ENCODE measurements at regions not wholly inside any gene's neighbourhood (a gene's known extent, or its start where the extent isn't known, plus 50 kb on each side); places are given as distances from the start of the nearest gene placed in this dataset.

DNA sequence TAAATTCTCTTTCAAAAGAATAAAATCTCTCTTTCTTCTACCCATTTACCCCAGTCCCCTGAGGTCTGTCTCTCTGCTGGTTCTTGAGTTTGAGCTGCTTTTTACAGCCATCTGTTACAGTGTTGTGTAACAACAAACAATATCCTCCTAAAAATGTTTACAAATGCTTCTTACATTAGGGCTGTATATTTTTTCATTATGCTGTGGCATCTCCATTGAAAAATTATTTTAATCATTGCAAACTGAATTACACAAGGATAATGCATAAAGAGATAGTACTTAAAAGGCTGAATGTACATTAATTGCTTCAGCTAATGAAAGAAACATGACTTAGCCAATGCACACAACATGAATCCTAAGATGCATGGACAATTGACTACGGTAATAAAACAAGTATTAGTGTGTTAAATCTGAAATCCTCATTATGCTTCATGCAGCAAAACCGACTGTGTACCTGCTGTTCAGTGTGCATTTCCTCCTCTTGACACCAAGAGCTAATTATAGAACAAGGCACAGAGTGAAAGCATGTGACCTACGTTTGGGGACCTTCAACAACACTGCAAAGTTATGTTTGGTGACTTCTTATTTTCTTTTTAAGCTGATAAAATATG lies 181.7 kb upstream of the RHOBTB1 start:
- FAIRE-seq = no peak
- H3K27me3 ChIP-seq (ENCODE audit: control insufficient read depth, insufficient read depth, low read length) = no peaks in the 10 kb centered on the region

GRCh38 chr10:61124756-61125530 lies 181.0 kb upstream of the RHOBTB1 start:
- TF ChIP-seq, protein P1, sequence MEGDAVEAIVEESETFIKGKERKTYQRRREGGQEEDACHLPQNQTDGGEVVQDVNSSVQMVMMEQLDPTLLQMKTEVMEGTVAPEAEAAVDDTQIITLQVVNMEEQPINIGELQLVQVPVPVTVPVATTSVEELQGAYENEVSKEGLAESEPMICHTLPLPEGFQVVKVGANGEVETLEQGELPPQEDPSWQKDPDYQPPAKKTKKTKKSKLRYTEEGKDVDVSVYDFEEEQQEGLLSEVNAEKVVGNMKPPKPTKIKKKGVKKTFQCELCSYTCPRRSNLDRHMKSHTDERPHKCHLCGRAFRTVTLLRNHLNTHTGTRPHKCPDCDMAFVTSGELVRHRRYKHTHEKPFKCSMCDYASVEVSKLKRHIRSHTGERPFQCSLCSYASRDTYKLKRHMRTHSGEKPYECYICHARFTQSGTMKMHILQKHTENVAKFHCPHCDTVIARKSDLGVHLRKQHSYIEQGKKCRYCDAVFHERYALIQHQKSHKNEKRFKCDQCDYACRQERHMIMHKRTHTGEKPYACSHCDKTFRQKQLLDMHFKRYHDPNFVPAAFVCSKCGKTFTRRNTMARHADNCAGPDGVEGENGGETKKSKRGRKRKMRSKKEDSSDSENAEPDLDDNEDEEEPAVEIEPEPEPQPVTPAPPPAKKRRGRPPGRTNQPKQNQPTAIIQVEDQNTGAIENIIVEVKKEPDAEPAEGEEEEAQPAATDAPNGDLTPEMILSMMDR (IDR thresholded peaks at IDR 0.05; ENCODE audit: insufficient read depth, low read length, severe bottlenecking) = no peak
- no peak for FAIRE-seq
- DNase-seq (ENCODE audit: low read depth) = no peak
- Histone ChIP-seq H3K27me3 (ENCODE audit: control insufficient read depth, insufficient read depth, low read length) (no peaks in the 10 kb centered on the region), H3K4me3 (ENCODE audit: low read depth, low read length) (no peak overlapping the region), H3K36me3 (ENCODE audit: control insufficient read depth, insufficient read depth, low read length) (no peaks in the 10 kb centered on the region)

More for the DNA sequence above, 181.7 kb upstream of the RHOBTB1 start:
- DNase-seq (ENCODE audit: low read depth) = no peak
- H3K4me3 ChIP-seq (ENCODE audit: low read depth, low read length) = no peak overlapping the region
- no peaks in the 10 kb centered on the region for H3K36me3 ChIP-seq (ENCODE audit: control insufficient read depth, insufficient read depth, low read length)
- TF ChIP-seq, protein P1 (IDR thresholded peaks at IDR 0.05; ENCODE audit: insufficient read depth, low read length, severe bottlenecking) = no peak

DNA sequence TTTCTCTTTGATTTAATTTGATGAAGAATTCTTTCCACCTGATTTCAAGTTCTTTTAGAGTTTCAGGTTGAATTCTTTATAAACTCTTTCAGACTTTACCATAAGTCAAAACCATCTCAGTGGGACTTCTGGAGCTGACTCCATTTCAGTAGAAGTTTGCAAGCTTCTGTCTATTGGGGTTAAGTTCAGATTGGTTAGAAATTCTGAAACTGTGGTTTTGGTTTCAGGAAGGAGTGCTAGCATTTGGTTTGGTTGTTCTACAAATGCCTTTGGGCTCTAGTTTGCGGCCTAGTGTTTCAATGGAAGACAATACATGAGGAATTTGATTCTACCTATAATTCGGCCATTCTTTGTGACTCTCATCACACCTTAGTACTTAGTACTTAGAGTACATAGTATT lies 176.8 kb upstream of the RHOBTB1 start:
- Histone ChIP-seq H3K36me3 (ENCODE audit: control insufficient read depth, insufficient read depth, low read length) (no peaks in the 10 kb centered on the region), H3K4me3 (ENCODE audit: low read depth, low read length) (no peak overlapping the region), H3K27me3 (ENCODE audit: control insufficient read depth, insufficient read depth, low read length) (no peaks in the 10 kb centered on the region)
- DNase-seq (ENCODE audit: low read depth) (no peak), FAIRE-seq (no peak)
- TF ChIP-seq, protein P1 (IDR thresholded peaks at IDR 0.05; ENCODE audit: insufficient read depth, low read length, severe bottlenecking) = no peak

- no peaks in the 10 kb centered on the region for H3K36me3 ChIP-seq (ENCODE audit: control insufficient read depth, insufficient read depth, low read length)
- H3K27me3 ChIP-seq (ENCODE audit: control insufficient read depth, insufficient read depth, low read length) = no peaks in the 10 kb centered on the region
- H3K4me3 ChIP-seq (ENCODE audit: low read depth, low read length) = no peak overlapping the region
- TF ChIP-seq, protein P1 (IDR thresholded peaks at IDR 0.05; ENCODE audit: insufficient read depth, low read length, severe bottlenecking) = no peak
- DNase-seq (ENCODE audit: low read depth) (no peak), FAIRE-seq (no peak)
These were observed 175.6 kb upstream of the RHOBTB1 start for GRCh38 chr10:61119573-61119972.

DNA sequence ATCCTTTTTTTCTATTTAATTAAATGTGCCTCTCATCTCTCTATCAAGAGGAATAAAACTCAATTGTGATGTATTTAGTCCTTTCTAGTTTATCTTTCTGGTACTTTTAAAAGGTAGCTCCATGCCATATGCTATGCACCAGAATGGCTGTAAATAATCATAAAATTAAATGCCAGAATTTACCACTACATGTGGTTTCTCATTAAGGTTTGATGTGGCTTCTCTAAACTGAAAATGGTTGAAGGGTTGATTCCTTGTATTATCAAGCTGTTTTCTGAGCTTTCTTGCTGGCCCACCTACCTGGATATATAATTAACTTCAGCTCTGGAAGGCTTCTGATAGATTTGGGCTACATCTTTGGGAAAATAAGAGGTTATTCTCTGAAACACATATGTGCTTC lies 171.9 kb upstream of the RHOBTB1 start:
- H3K4me3 ChIP-seq (ENCODE audit: low read depth, low read length) = no peak overlapping the region
- no peaks in the 10 kb centered on the region for H3K27me3 ChIP-seq (ENCODE audit: control insufficient read depth, insufficient read depth, low read length)
- TF ChIP-seq, protein P1 (IDR thresholded peaks at IDR 0.05; ENCODE audit: insufficient read depth, low read length, severe bottlenecking) = no peak
- no peaks in the 10 kb centered on the region for H3K36me3 ChIP-seq (ENCODE audit: control insufficient read depth, insufficient read depth, low read length)
- DNase-seq (ENCODE audit: low read depth) = no peak
- no peak for FAIRE-seq

Measured in bronchial epithelial cell (primary cell).